Renal pelvis (tissue), 1 donor: ENCODE measurements at regions not wholly inside any gene's neighbourhood (a gene's known extent, or its start where the extent isn't known, plus 50 kb on each side); places are given as distances from the start of the nearest gene placed in this dataset.

Experiments used
- DNase-seq: peaks from one replicate; pipeline ENCODE4 v3.0.0-alpha.2; 2013

DNA sequence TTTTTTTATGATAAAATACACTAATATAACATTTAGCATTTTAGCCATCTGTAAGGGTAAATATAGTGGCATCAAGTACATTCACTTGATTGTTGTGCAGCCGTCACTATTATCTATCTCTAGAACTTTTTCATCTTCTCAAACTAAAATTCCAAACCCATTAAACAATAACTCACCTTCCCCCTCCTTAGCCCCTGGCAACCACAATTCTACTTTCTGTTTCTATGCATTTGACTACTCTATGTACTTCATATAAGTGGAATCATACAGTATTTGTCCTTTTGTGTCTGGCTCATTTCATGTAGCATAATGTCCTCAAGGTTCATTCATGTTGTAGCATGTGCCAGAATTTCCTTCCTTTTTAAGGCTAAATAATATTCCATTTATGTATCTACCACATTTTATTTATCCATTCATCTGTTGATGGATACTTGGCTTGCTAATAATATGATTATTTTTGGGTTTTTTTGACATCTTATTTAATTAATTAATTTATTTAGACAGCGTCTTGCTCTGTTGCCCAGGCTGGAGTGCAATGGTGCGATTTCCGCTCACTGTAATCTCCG, 69.6 kb upstream of the MACF1 start:
- DNase-seq, result no peak

DNA sequence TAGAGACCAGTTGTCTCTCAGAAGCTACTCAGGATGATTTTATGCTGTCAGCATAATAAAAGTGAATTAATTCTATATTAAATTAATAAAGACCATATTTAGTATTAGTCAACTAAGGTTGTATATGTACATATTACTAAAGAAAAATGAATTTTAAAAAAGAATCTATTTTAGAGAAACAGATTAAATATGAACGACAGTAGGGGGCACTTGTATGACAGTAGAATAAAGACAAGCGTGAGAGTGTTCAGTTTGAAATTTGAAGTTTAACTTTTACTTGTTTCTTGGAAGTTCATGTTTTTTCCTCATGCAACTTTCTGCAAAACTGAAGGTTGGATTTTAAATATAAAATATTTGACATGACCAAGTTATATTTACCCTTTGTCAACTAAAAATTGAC, 67.9 kb upstream of the MACF1 start:
- DNase-seq, result no peak

DNA sequence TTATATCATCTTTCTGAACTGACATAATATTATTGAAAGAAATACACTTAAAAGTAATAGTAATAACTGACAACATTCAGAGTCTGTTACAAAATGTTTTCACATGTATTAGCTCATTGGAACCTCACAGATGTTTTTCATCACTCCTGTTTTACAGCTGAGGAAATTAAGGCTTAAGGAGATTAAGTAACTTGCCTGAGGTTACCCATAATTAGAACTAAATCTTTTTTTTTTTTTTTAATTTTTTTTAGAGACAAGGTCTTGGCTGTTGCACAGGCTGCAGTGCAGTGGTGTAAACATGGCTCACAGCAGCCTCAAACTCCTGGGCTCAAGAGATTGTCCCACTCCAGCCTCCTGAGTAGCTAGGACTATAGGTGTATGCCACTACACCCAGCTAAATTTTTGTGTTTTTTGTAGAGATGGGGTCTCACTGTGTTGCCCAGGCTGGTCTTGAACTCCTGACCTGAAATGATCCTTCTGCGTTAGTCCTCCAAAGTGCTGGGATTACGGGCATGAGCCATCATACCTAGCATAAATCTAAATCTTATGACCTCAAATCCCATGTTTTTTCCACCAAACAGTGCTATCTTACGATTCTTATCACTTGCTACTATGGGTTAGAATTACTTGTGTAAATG, 64.7 kb upstream of the MACF1 start:
- no peak for DNase-seq

DNA sequence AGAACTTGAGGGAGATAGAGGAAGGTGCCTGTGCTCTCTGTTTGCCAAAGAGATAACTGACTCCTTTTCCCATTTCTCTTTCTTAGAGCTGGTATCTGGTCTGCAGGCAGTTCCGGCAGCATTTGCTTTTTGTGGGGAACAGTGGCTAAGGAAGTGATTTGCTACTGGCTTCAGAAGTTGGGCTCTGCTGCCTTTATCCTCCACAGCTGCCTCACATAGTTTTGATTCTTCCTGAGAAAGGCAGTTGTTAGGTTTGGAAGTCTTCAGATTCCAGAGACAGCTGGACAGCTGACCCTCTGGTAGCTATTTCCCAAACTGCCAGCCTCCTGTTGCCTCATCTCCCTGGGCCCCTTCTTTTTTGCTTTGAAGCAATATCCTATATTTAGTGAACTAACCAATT, 62.6 kb upstream of the MACF1 start:
- no peak for DNase-seq

DNA sequence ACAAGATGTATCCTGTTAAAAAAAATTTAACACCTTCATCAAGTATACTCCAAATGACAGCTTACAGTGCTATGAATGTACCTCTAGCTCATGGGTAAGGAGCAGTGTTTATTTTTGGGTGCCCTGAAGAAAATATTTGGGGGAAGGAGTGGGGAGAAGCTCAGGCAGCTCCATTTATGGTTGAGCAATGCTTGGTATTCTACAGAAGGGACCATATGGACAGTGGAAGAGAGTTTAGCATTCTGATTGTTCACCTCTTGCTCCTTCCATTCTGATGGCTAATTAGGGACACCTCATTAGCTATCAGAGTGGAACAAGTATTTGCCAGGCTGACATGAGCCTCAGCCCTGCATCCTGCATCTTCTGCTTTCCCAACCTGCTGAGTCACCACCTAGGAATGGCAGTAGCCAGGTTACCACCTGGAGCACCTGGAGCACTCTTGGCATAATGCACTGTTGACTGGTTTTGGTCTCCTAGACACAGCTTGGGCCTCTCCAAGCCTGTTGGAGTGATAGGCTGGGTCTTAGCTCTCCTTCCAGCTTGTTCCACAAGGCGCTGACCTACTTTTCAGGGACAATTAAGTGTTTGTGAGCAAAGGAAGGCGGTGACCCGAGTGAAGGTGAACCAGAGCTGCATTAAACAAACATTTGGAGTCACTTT, 62.0 kb upstream of the MACF1 start:
- DNase-seq, result no peak

DNA sequence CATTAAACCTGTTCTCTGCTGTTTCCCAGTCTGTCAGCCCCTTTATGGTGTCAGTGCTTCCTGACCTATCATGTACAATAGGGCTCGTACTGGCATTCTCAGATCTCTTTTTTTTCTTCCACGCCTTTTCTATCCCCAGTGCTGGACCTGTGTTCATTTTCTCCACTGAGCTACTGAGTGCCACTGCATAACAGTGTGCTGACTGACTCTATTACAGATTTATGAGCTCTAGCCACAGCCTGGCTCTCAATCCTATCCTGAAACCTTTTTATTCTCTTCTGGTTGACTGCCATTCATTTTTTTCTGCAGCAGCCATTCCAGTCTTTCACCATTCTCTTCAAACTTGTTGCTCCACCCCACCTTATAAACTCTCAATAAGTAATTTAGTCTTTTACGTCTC, 59.6 kb upstream of the MACF1 start:
- no peak for DNase-seq

DNA sequence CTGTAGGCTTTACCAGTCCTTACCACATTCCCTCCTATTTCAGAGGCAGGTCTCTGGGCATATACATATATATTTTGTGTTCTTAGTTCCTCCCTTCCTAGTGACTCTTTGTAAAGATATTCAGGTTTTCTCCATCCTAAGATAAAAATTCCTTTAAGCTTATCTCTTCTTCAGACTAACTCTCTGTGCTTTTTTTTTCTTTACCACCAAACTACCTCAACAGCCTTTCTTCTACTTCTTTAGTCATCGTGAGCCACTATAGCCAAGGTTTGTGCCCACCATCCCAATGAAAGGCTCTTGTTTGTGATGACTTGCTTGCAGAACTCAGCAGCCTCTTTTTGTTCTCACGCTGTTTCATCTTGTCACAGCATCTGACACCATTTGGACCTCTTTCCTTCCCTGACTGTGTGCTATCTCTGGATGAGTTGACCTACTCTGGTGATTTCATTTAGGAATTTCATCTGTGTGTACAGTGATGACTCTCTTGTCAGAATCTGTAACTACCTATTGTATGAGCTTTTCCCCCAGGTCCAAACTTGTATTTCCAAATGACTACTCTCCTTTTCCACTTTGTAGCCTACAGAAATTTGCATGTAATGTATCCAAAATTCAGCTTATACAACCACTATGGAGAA, 59.0 kb upstream of the MACF1 start:
- DNase-seq, result no peak

DNA sequence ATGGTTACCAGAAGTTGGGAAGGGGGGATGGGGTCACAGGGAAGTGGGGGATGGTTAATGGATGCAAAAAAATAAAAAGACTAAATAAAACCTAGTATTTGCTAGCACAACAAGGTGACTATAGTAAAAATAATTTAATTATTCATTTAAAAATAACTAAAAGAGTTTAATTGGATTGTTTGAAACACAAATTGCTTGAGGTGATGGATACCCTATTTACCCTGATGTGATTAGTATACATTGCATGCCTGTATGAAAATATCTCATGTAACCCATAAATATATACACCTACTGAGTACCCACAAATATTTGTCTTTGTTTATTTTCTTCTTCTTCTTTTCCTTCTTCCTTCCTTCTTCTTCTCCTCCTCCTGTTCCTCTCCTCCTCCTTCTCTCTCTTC, 57.8 kb upstream of the MACF1 start:
- DNase-seq, result no peak

DNA sequence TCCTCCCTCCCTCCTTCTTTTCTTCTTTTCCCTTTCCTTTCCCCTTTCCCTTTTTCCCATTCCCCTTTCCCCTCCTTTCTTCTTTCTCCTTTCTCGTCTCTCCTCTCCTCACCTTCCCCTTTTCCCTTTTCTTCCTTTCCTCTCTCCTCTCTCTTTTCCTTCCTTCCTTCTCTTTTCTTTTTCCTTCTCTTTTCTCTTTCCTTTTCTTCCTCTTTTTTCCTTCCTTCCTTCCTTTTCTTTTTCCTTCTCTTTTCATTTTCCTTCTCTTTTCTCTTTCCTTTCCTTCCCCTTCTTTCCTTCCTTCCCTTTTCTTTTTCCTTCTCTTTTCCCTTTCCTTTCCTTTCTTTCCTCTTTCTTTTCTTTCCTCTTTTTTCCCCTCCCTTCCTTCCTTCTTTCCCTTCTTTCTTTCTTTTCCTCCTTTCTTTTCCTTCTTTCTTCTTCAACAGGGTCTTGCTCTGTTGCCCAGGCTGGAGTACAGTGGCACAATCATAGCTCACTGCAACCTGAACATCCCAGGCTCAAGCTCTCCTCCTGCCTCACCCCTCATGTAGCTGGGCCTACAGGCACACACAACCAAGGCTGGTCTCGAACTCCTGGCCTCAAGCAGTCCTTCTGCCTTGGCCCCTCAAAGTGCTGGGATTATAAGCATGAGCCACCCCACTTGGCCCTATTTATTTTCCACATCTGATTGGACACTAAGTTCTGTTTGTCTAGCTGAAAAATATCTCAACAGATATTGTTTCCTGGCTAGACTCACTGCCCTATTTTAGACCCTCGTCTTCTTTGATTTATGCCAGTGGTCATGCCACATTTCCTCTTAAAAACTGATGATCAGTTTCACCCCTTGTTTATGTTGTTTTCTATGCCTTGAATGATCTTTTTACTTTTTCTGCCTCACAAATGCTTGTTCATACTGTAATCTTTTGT, 57.1 kb upstream of the MACF1 start:
- no peak for DNase-seq

DNA sequence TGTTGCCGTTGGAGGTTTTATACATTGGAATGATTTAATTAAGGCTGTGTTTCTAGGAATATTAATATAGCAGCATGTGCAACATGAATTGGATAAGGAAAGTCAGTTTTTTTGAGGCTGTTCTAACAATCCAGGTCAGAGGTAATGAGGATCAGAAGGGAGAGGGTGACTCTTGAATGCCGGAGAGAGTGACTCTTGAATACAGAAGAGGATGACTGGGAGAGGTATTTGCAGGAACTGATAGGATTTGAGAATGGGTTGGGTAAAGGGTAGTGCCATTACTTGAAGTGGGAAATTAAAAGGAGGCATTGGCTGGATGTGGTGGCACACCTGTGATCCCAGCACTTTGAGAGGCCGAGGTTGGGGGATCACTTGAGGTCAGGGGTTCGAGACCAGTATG, 55.6 kb upstream of the MACF1 start:
- no peak for DNase-seq

DNA sequence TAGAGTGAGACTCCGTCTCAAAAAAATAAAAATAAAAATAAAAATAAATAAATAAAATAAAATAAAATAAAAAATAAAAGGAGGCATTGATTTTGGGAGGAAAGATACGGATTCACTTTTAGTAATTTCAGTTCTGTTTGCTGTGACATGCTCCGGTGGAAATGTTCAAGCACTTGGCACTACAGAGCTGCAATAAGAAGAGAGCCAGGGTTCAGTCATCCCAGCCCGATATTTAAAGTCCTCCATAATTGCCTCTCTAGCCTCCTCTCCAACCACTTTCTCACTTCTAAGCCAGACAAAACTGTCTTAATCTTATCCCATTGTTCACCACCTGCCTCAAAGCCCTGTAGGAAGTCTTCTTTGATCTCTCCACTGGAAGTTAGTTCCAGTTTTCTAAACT, 55.0 kb upstream of the MACF1 start:
- no peak for DNase-seq

DNA sequence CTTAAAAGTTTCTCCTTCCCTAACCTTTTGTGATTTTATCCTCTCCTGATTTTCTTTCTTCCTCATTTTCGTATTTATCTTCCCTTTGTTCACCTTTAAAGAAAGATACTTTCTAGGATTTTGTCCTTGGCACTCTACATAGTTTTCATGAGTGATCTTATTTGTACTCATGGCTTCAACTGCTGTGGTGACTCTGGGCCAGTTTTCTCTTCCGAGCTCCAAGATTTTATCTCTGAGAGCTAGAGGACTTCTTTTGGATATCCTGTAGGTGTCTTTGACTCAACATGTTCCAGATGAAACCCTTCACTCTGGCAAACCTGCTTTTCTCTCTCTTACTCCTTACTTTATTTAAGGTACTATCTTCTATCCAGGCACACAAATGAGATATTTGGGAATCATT, 53.7 kb upstream of the MACF1 start:
- DNase-seq, result no peak

DNA sequence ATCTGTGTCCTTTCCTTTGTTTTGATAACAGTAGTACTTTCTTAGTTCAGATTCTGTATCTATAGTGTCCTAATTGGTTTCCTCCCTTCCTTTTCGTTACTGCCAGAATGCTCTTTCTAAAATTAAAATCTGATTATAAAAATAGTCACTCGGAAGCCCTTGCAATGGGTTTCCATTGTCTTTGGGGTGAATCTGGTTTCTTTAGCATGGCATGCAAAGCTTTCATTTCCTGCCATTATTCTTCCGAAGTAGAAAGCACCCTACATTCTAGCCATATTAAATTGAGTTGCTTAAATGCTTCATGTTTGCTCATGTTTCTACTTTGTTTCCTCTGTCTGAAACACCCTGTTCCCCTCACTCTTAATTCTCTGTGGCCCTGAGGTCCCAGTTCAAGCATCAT, 53.2 kb upstream of the MACF1 start:
- no peak for DNase-seq

DNA sequence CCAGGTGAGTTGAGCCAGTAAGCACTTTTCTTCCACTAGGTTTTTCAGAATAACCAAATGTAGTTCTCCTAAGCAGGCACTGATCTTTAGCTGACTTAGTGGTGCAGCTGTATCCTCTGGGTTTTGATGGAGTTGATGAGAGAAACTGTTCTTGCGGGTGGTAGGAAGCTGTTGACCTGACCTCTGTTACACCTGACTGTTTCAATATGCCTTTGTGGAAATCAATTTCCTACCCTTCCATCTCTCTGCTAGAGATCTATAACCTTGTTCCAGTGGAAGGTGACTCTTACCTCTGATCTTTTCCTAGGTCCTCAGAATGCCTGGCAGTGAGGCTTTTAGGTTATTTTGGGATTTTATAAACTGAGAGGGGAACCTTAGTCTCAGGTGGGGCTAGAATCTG, 51.6 kb upstream of the MACF1 start:
- no peak for DNase-seq

DNA sequence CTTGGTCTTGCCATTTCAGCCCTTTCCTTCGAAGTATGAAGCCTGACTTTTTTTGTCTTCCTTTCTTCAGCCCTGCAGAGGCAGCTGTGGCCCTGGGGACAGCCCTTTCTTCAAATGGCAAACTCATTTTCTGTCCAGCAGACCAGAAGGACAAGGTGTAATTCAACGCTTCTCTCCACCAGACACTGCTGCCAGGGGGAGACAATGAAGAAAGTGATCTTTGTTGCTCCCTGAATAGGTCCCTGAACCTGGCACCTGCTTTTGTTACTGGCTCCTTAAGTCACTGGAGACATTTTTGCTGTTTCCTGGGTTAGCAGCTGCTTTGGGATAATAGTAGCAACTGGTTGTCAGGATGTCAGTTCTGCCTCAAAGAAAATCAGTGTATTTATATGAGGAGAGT, 50.8 kb upstream of the MACF1 start:
- DNase-seq, result no peak

DNA sequence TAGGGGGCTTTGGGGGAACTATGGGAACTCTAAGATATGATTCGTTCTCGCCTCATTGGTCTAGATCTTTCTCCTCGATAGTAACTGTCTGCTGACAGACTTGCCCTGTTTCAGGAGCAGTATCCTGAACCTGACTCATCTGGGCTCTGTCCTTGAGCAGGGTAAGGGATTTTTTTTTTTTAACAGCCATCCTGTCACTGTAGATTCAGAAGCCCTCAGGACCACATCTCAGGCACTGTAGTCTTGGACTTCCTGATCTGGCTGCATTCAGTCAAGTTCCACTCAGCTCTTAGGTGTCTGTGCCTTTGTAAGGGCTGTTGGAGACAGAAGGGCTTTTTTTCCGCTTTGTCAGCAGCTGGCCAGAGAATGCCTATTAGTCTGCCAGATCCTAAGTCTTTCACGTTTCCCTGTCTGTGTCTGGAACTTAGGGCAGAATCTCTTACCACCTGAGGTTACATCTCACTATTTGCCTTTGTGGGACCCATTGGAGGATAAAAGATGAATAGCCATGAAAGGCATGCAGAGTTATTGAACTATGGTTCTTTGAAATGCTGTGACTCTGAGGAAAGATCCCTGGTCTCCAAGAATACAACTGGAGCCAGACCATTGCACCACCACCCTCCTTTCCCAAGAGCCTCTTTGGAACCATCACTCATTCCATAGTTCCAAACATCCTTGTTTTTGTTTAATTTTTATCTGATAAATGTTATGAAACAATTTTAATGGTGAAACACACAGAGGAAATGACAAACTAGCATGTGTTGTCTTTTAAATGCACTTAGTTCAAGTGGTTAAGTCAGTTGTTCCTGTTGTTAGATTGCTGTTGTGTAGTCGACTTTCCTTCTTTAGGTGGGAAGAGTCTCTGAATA, 49.7 kb upstream of the MACF1 start:
- no peak for DNase-seq
